ENCODE measurements at regions not wholly inside any gene's neighbourhood (a gene's known extent, or its start where the extent isn't known, plus 50 kb on each side); places are given as distances from the start of the nearest gene placed in this dataset.

- H3K4me1 ChIP-seq (ENCODE audit: insufficient read depth) = no peaks in the 10 kb centered on the region
- no peaks in the 10 kb centered on the region for H3K36me3 ChIP-seq
- H3K4me3 ChIP-seq = no peak overlapping the region
- intact Hi-C loops (cut with DNase I) = no loop called here
- H3K9me3 ChIP-seq = peaks cover 0 to 3% of the 10 kb centered on the region in 2 donors
- WGBS, 3 donors = 83 to 86% (median 85%) methylated on average over 8 of the region's 8 CpGs
- TF ChIP-seq CTCF (IDR thresholded peaks at IDR 0.05) (no peak), EP300 (IDR thresholded peaks at IDR 0.05) (no peak), POLR2A (IDR thresholded peaks at IDR 0.05) (no peak)
- DNase-seq = no peak
- no peak overlapping the region for H3K27ac ChIP-seq
- H3K27me3 ChIP-seq = no peaks in the 10 kb centered on the region
Measured at GRCh38 chr18:56199580-56200330, 438.6 kb downstream of the TXNL1 start.

- 79 to 90% (median 89%) methylated on average over 6 of the region's 6 CpGs for WGBS, 3 donors
- no peak for TF ChIP-seq CTCF (IDR thresholded peaks at IDR 0.05)
- no peak for TF ChIP-seq POLR2A (IDR thresholded peaks at IDR 0.05)
- no peak for TF ChIP-seq EP300 (IDR thresholded peaks at IDR 0.05)
- no peaks in the 10 kb centered on the region for H3K36me3 ChIP-seq
- DNase-seq = no peak
- H3K27me3 ChIP-seq = no peaks in the 10 kb centered on the region
- H3K4me1 ChIP-seq (ENCODE audit: insufficient read depth) = no peaks in the 10 kb centered on the region
- intact Hi-C loops (cut with DNase I) = no loop called here
- H3K9me3 ChIP-seq = no peaks in the 10 kb centered on the region
- no peak overlapping the region for H3K27ac ChIP-seq
- no peak overlapping the region for H3K4me3 ChIP-seq
Measured at GRCh38 chr18:56197241-56197859, 441.0 kb downstream of the TXNL1 start.

GRCh38 chr18:56196495-56197225 lies 441.7 kb downstream of the TXNL1 start:
- WGBS, 3 donors = 83 to 89% (median 86%) methylated on average over 1 of the region's 1 CpG
- Histone ChIP-seq H3K4me1 (ENCODE audit: insufficient read depth) (no peaks in the 10 kb centered on the region), H3K27me3 (no peaks in the 10 kb centered on the region), H3K36me3 (no peaks in the 10 kb centered on the region), H3K27ac (no peak overlapping the region), H3K4me3 (no peak overlapping the region), H3K9me3 (no peaks in the 10 kb centered on the region)
- intact Hi-C loops (cut with DNase I) = no loop called here
- TF ChIP-seq EP300 (IDR thresholded peaks at IDR 0.05) = no peak
- TF ChIP-seq CTCF (IDR thresholded peaks at IDR 0.05) = no peak
- no peak for TF ChIP-seq POLR2A (IDR thresholded peaks at IDR 0.05)
- no peak for DNase-seq

- Histone ChIP-seq H3K27ac (no peak overlapping the region), H3K27me3 (no peaks in the 10 kb centered on the region), H3K4me1 (ENCODE audit: insufficient read depth) (peaks cover 5% of the 10 kb centered on the region), H3K4me3 (no peak overlapping the region), H3K36me3 (no peaks in the 10 kb centered on the region), H3K9me3 (no peaks in the 10 kb centered on the region)
- intact Hi-C loops (cut with DNase I) = no loop called here
- TF ChIP-seq CTCF (IDR thresholded peaks at IDR 0.05) = no peak
- DNase-seq = no peak
- WGBS, 3 donors = 92 to 94% (median 92%) methylated on average over 5 of the region's 5 CpGs
Measured at GRCh38 chr18:56191334-56191733, 447.1 kb downstream of the TXNL1 start.

All from ovary (tissue), 7 donors.